AG04449 (cell line): ENCODE measurements at regions not wholly inside any gene's neighbourhood (a gene's known extent, or its start where the extent isn't known, plus 50 kb on each side); places are given as distances from the start of the nearest gene placed in this dataset.

Source experiments
- CTCF ChIA-PET: fragments of 350-600 bp; formaldehyde crosslinking; extraction: SDS; loops from one replicate; lab custom pipeline; 2021; ENCODE audit warnings: antibody characterized with exemption; lab: Yijun Ruan, JAX
- POLR2A ChIA-PET: fragments of 400-600, 350-600 bp; formaldehyde crosslinking; extraction: SDS; loops from one replicate; lab custom pipeline; 2020; ENCODE audit warnings: antibody characterized with exemption, inconsistent platforms; lab: Yijun Ruan, JAX
- DNase-seq: peaks from one replicate; pipeline ENCODE4 v3.0.0-alpha.2; 2010; ENCODE audit warnings: low read depth, low spot score
- H3K4me3 ChIP-seq: 2 replicates; pipeline ENCODE4 v1.5.1; 2011; ENCODE audit warnings: low read depth, mild to moderate bottlenecking, control low read depth, low read length
- TF ChIP-seq, protein P1 (sequence below): IDR thresholded peaks from one replicate; pipeline ENCODE4 v1.5.1; 2011; ENCODE audit warnings: mild to moderate bottlenecking, moderate library complexity, low read length, control low read depth, inconsistent platforms; ENCODE audit not compliant: insufficient read depth; ENCODE audit errors: missing control alignments

- POLR2A ChIA-PET: no interaction called here
- CTCF ChIA-PET: no interaction called here
- no peak overlapping the region for H3K4me3 ChIP-seq
- no peak for DNase-seq
- TF ChIP-seq, protein P1, sequence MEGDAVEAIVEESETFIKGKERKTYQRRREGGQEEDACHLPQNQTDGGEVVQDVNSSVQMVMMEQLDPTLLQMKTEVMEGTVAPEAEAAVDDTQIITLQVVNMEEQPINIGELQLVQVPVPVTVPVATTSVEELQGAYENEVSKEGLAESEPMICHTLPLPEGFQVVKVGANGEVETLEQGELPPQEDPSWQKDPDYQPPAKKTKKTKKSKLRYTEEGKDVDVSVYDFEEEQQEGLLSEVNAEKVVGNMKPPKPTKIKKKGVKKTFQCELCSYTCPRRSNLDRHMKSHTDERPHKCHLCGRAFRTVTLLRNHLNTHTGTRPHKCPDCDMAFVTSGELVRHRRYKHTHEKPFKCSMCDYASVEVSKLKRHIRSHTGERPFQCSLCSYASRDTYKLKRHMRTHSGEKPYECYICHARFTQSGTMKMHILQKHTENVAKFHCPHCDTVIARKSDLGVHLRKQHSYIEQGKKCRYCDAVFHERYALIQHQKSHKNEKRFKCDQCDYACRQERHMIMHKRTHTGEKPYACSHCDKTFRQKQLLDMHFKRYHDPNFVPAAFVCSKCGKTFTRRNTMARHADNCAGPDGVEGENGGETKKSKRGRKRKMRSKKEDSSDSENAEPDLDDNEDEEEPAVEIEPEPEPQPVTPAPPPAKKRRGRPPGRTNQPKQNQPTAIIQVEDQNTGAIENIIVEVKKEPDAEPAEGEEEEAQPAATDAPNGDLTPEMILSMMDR: no peak
Measured at GRCh38 chr4:181656748-181657147, 586.5 kb upstream of the TENM3 start.

- H3K4me3 ChIP-seq: no peak overlapping the region
- ChIA-PET POLR2A (no interaction called here), CTCF (interaction anchor here (0.8 to 1.0 kb wide), 2 partner anchors 12 to 18 kb away, joined by 3 read pairs; no protein-coding TSS in a partner anchor)
- TF ChIP-seq, protein P1: no peak
- DNase-seq: no peak
Measured at GRCh38 chr4:181659202-181659601, 584.0 kb upstream of the TENM3 start.

GRCh38 chr4:181659876-181660275 is 583.3 kb upstream of the TENM3 start:
- ChIA-PET CTCF (interaction anchor here (0.8 to 2.7 kb wide), 4 partner anchors 10 to 22 kb away, joined by 3 to 9 read pairs (median 3); no protein-coding TSS in a partner anchor), POLR2A (no interaction called here)
- TF ChIP-seq, protein P1: no peak
- no peak for DNase-seq
- H3K4me3 ChIP-seq: no peak overlapping the region

DNA sequence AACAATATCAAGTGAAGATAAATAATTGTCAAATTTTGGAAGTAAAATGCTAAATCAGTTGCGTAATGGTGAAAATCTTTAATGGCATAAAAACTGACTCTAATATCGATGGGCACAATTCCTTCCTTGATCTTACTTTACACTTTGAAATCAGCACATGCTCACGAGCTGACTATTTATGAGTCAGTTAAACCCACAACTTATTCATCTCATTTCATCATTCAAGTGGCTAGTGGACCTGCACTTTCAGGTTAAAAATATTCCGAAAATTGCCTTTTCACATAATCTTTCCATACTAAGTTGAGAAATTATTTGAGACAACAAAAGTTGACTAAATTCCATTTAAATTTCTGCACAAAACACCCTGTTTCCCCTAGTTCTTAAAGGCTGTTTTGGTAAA is 582.1 kb upstream of the TENM3 start:
- no peak overlapping the region for H3K4me3 ChIP-seq
- TF ChIP-seq, protein P1: no peak
- DNase-seq: no peak
- CTCF ChIA-PET: interaction anchor here (2.7 kb wide), 1 partner anchor 21 kb away, joined by 9 read pairs; no protein-coding TSS in a partner anchor
- POLR2A ChIA-PET: no interaction called here

GRCh38 chr4:181661923-181662322 is 581.3 kb upstream of the TENM3 start:
- POLR2A ChIA-PET: no interaction called here

GRCh38 chr4:181662383-181662782 is 580.8 kb upstream of the TENM3 start:
- ChIA-PET CTCF (interaction anchor here (0.9 to 2.7 kb wide), 2 partner anchors 11 to 19 kb away, joined by 3 to 9 read pairs; no protein-coding TSS in a partner anchor), POLR2A (interaction anchor here (0.7 kb wide), 1 partner anchor 814 kb away, joined by 3 read pairs; no protein-coding TSS in a partner anchor)
- no peak for DNase-seq
- H3K4me3 ChIP-seq: no peak overlapping the region
- TF ChIP-seq, protein P1: no peak

More at GRCh38 chr4:181661923-181662322, 581.3 kb upstream of the TENM3 start:
- TF ChIP-seq, protein P1: no peak
- no peak overlapping the region for H3K4me3 ChIP-seq
- no peak for DNase-seq
- CTCF ChIA-PET: interaction anchor here (0.9 to 2.7 kb wide), 2 partner anchors 11 to 20 kb away, joined by 3 to 9 read pairs; no protein-coding TSS in a partner anchor
